ENCODE measurements at regions not wholly inside any gene's neighbourhood (a gene's known extent, or its start where the extent isn't known, plus 50 kb on each side); places are given as distances from the start of the nearest gene placed in this dataset.
"Not testable (repeated sequence)": the region's sequence is repeated elsewhere in the genome, so short reads cannot be mapped to it uniquely, and the experiment has no call there.

DNA sequence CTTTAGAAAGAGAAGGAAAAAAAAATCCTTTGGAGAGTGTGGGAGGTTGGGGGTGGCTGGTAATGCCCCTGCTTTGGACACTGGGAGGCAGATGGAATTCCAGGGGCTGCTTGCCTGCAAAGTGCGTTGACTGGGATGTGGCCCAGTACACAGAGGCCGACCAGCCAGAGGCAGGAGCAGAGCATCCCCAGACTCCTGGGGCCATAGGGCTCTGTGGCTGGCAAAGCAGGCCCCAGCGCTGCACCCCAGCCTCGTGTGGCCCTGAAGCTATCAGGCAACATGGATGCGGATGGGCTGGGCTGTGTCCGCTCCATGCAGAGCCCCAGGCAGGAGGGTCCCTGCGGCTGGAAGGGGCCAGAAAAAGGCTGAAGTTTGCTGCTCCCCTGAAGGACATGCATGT, 361.6 kb upstream of the FZD8 start:
- H3K36me3 ChIP-seq (ENCODE audit: insufficient read depth, low read length): no peaks in the 10 kb centered on the region
- no peaks in the 10 kb centered on the region for H3F3A ChIP-seq (ENCODE audit: low read depth)
- H3K4me3 ChIP-seq (ENCODE audit: low read length, poor library complexity, severe bottlenecking): no peak overlapping the region
- no peaks in the 10 kb centered on the region for H3K9me2 ChIP-seq (replicated peaks; ENCODE audit: low read depth, low read length)
- no peaks in the 10 kb centered on the region for H3K27me3 ChIP-seq (ENCODE audit: insufficient read depth, low read length, poor library complexity, severe bottlenecking)
- no peak for TF ChIP-seq EZH2phosphoT487 (IDR thresholded peaks at IDR 0.05; ENCODE audit: borderline replicate concordance)
- TF ChIP-seq, protein P1, sequence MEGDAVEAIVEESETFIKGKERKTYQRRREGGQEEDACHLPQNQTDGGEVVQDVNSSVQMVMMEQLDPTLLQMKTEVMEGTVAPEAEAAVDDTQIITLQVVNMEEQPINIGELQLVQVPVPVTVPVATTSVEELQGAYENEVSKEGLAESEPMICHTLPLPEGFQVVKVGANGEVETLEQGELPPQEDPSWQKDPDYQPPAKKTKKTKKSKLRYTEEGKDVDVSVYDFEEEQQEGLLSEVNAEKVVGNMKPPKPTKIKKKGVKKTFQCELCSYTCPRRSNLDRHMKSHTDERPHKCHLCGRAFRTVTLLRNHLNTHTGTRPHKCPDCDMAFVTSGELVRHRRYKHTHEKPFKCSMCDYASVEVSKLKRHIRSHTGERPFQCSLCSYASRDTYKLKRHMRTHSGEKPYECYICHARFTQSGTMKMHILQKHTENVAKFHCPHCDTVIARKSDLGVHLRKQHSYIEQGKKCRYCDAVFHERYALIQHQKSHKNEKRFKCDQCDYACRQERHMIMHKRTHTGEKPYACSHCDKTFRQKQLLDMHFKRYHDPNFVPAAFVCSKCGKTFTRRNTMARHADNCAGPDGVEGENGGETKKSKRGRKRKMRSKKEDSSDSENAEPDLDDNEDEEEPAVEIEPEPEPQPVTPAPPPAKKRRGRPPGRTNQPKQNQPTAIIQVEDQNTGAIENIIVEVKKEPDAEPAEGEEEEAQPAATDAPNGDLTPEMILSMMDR (conservative IDR thresholded peaks at IDR 0.05; ENCODE audit: low read length): no peak
- H3K79me2 ChIP-seq (ENCODE audit: insufficient read depth, low read length): no peaks in the 10 kb centered on the region
- H3K9ac ChIP-seq (ENCODE audit: low read depth, low read length, poor library complexity, severe bottlenecking): no peak overlapping the region
- H2AFZ ChIP-seq (ENCODE audit: low read length): no peak overlapping the region
- H3K4me1 ChIP-seq (ENCODE audit: insufficient read depth, low read length, poor library complexity, severe bottlenecking): no peaks in the 10 kb centered on the region
- H4K20me1 ChIP-seq (ENCODE audit: insufficient read depth, low read length, poor library complexity, severe bottlenecking): no peaks in the 10 kb centered on the region
- H3K4me2 ChIP-seq (ENCODE audit: low read depth, low read length, poor library complexity, severe bottlenecking): no peak overlapping the region
- no peaks in the 10 kb centered on the region; the same call in 1 of the 2 replicates for H3K9me3 ChIP-seq (ENCODE audit: insufficient read depth, low read depth, low read length)

DNA sequence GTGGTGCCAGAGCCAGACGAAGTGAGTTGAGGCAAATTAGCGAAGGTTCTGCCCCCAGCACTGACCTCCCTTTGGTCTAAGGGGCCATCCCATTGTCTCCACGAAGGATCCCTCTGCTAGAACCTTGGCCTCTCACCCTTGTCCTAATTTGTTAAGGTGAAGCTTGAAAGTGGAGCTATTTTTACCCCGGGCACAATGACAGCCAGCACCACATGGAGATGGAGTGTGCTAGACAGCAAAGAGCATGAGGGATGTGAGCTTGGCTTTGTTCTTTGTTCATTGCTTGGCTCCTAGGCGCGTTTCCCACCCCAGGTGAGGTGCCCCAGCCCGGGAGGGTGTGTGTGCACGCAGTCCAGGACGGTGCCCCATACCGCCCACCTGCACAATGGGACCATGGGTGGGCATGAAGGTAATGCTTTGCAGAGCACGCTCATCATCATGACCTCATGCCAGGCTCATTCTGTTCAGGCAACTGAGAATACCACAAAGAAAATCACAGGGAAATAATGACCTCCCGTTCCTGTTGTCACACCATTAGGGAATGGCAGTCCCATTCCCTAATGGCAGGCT, 361.0 kb upstream of the FZD8 start:
- Histone ChIP-seq H2AFZ (ENCODE audit: low read length) (no peak overlapping the region), H3K9me3 (ENCODE audit: insufficient read depth, low read depth, low read length) (no peaks in the 10 kb centered on the region; the same call in 1 of the 2 replicates), H4K20me1 (ENCODE audit: insufficient read depth, low read length, poor library complexity, severe bottlenecking) (no peaks in the 10 kb centered on the region), H3K9me2 (replicated peaks; ENCODE audit: low read depth, low read length) (no peaks in the 10 kb centered on the region), H3K79me2 (ENCODE audit: insufficient read depth, low read length) (no peaks in the 10 kb centered on the region), H3K9ac (ENCODE audit: low read depth, low read length, poor library complexity, severe bottlenecking) (no peak overlapping the region), H3K4me1 (ENCODE audit: insufficient read depth, low read length, poor library complexity, severe bottlenecking) (no peaks in the 10 kb centered on the region), H3K4me2 (ENCODE audit: low read depth, low read length, poor library complexity, severe bottlenecking) (no peak overlapping the region), H3K36me3 (ENCODE audit: insufficient read depth, low read length) (no peaks in the 10 kb centered on the region), H3F3A (ENCODE audit: low read depth) (no peaks in the 10 kb centered on the region), H3K4me3 (ENCODE audit: low read length, poor library complexity, severe bottlenecking) (no peak overlapping the region), H3K27me3 (ENCODE audit: insufficient read depth, low read length, poor library complexity, severe bottlenecking) (no peaks in the 10 kb centered on the region)
- no peak for TF ChIP-seq EZH2phosphoT487 (IDR thresholded peaks at IDR 0.05; ENCODE audit: borderline replicate concordance)
- TF ChIP-seq, protein P1 (conservative IDR thresholded peaks at IDR 0.05; ENCODE audit: low read length): no peak

DNA sequence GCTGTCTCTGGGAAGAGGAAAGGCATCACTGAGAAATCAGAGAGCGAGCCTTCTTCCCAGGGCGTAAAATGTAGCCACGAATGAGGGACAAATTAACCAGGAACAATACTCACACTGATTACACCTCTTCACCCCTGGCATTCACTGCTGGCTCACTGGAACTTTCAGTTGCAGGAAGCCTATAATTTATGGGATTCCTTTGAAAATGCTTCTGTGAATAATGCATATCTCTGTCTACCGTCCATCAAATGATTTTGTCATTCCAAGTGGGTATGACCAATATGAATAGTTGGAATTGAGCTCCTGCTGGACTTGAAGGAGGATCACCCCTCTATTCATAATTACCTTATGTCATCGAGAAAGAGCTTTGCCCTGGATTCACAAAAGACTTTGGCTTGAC, 360.3 kb upstream of the FZD8 start:
- TF ChIP-seq, protein P1 (conservative IDR thresholded peaks at IDR 0.05; ENCODE audit: low read length): no peak
- no peak for TF ChIP-seq EZH2phosphoT487 (IDR thresholded peaks at IDR 0.05; ENCODE audit: borderline replicate concordance)
- H3K36me3 ChIP-seq (ENCODE audit: insufficient read depth, low read length): no peaks in the 10 kb centered on the region

DNA sequence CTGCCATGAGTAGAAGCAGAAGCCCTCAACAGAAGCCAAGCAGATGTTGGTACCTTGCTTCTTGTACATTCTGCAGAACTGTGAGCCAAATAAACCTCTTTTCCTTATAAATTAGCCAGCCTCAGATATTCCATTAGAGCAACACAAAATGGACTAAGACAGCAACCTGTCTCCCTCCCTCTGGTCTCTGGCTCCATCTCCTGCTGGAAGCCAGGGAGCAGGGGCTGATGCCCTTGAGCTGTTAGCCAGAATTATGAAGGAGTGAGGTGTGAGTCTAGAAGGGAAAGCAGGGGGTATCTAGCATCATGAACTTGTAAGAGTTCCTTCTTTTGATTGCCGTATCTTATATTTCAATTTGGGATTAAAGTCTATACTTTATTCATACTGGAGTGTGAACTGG, 358.7 kb upstream of the FZD8 start:
- H3K79me2 ChIP-seq (ENCODE audit: insufficient read depth, low read length); H3K36me3 ChIP-seq (ENCODE audit: insufficient read depth, low read length); H3K9ac ChIP-seq (ENCODE audit: low read depth, low read length, poor library complexity, severe bottlenecking); H4K20me1 ChIP-seq (ENCODE audit: insufficient read depth, low read length, poor library complexity, severe bottlenecking); H2AFZ ChIP-seq (ENCODE audit: low read length); H3K4me1 ChIP-seq (ENCODE audit: insufficient read depth, low read length, poor library complexity, severe bottlenecking); H3K4me2 ChIP-seq (ENCODE audit: low read depth, low read length, poor library complexity, severe bottlenecking); H3K9me3 ChIP-seq (ENCODE audit: insufficient read depth, low read depth, low read length); H3F3A ChIP-seq (ENCODE audit: low read depth); H3K4me3 ChIP-seq (ENCODE audit: low read length, poor library complexity, severe bottlenecking); H3K27me3 ChIP-seq (ENCODE audit: insufficient read depth, low read length, poor library complexity, severe bottlenecking); H3K9me2 ChIP-seq (replicated peaks; ENCODE audit: low read depth, low read length): not testable (repeated sequence)

More for the DNA sequence above, 360.3 kb upstream of the FZD8 start:
- Histone ChIP-seq H3K9ac (ENCODE audit: low read depth, low read length, poor library complexity, severe bottlenecking) (no peak overlapping the region), H3K9me2 (replicated peaks; ENCODE audit: low read depth, low read length) (no peaks in the 10 kb centered on the region), H3K4me2 (ENCODE audit: low read depth, low read length, poor library complexity, severe bottlenecking) (no peak overlapping the region), H3K4me1 (ENCODE audit: insufficient read depth, low read length, poor library complexity, severe bottlenecking) (no peaks in the 10 kb centered on the region), H3F3A (ENCODE audit: low read depth) (no peaks in the 10 kb centered on the region), H3K27me3 (ENCODE audit: insufficient read depth, low read length, poor library complexity, severe bottlenecking) (no peaks in the 10 kb centered on the region), H2AFZ (ENCODE audit: low read length) (no peak overlapping the region), H4K20me1 (ENCODE audit: insufficient read depth, low read length, poor library complexity, severe bottlenecking) (no peaks in the 10 kb centered on the region), H3K79me2 (ENCODE audit: insufficient read depth, low read length) (no peaks in the 10 kb centered on the region), H3K9me3 (ENCODE audit: insufficient read depth, low read depth, low read length) (no peaks in the 10 kb centered on the region; the same call in 1 of the 2 replicates), H3K4me3 (ENCODE audit: low read length, poor library complexity, severe bottlenecking) (no peak overlapping the region)

Measured in Loucy (cell line).